ENCODE measurements at regions not wholly inside any gene's neighbourhood (a gene's known extent, or its start where the extent isn't known, plus 50 kb on each side); places are given as distances from the start of the nearest gene placed in this dataset.

- TF ChIP-seq, protein P1, sequence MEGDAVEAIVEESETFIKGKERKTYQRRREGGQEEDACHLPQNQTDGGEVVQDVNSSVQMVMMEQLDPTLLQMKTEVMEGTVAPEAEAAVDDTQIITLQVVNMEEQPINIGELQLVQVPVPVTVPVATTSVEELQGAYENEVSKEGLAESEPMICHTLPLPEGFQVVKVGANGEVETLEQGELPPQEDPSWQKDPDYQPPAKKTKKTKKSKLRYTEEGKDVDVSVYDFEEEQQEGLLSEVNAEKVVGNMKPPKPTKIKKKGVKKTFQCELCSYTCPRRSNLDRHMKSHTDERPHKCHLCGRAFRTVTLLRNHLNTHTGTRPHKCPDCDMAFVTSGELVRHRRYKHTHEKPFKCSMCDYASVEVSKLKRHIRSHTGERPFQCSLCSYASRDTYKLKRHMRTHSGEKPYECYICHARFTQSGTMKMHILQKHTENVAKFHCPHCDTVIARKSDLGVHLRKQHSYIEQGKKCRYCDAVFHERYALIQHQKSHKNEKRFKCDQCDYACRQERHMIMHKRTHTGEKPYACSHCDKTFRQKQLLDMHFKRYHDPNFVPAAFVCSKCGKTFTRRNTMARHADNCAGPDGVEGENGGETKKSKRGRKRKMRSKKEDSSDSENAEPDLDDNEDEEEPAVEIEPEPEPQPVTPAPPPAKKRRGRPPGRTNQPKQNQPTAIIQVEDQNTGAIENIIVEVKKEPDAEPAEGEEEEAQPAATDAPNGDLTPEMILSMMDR (IDR thresholded peaks at IDR 0.05; ENCODE audit: insufficient read depth, low read depth, low read length) = no peak
- no peaks in the 10 kb centered on the region for H3K36me3 ChIP-seq (ENCODE audit: control insufficient read depth, insufficient read depth, low read length)
- DNase-seq (ENCODE audit: low read depth) = no peak
- H3K27me3 ChIP-seq (ENCODE audit: control insufficient read depth, insufficient read depth, low read length) = no peaks in the 10 kb centered on the region
- no peak overlapping the region for H3K4me3 ChIP-seq (ENCODE audit: low read depth, low read length)
- ChIA-PET CTCF (no interaction called here), POLR2A (no interaction called here)
These were observed 355.2 kb upstream of the RASGEF1B start for GRCh38 chr4:81826817-81827424.

DNA sequence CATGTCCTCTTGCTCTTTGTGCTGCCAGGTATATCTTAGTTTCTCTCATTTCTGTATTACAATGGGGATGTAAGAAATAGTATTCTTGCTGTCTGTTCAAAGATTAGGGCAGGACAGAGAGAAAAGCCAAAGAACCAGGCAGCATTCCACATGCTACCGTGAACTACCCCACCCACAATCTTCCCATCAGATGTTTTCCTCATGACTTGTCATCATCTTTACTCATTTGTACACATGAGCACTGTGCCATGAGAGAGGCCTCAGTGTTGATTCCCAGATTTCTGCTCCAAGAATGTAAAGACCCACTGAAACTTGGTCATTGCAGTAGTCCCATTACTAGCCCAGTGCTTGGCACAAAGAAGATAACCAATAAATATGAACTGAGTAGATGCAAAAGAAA lies 354.6 kb upstream of the RASGEF1B start:
- Histone ChIP-seq H3K27me3 (ENCODE audit: control insufficient read depth, insufficient read depth, low read length) (no peaks in the 10 kb centered on the region), H3K36me3 (ENCODE audit: control insufficient read depth, insufficient read depth, low read length) (no peaks in the 10 kb centered on the region), H3K4me3 (ENCODE audit: low read depth, low read length) (no peak overlapping the region)
- TF ChIP-seq, protein P1 (IDR thresholded peaks at IDR 0.05; ENCODE audit: insufficient read depth, low read depth, low read length) = no peak
- DNase-seq (ENCODE audit: low read depth) = no peak
- ChIA-PET CTCF (no interaction called here), POLR2A (no interaction called here)

DNA sequence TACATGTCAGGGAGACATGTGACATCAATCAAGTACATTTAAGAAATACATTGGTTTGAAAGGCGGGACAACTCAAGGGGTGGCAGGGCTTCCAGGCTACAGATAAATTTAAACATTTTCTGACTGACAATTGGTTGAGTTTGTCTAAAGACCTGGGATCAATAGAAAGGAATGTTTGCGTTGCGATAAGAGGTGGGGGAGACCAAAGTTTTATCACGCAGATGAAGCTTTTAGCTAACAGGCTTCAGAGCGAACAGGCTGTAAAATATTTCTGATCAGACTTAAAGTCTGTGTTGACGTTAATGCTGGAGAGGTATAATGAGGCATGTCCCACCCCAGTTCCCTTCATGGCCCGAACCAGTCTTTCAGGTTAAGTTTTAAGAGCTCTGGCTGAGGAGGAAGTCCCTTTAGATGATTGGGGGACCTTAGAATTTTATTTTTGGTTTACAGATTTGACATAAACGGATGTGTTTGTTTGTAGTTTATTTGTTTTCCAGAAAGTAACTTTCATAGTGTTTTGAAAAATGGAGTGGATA lies 346.7 kb upstream of the RASGEF1B start:
- H3K27me3 ChIP-seq (ENCODE audit: control insufficient read depth, insufficient read depth, low read length) = no peaks in the 10 kb centered on the region
- POLR2A ChIA-PET = no interaction called here
- no peak overlapping the region for H3K4me3 ChIP-seq (ENCODE audit: low read depth, low read length)
- no peak for DNase-seq (ENCODE audit: low read depth)
- CTCF ChIA-PET = no interaction called here
- H3K36me3 ChIP-seq (ENCODE audit: control insufficient read depth, insufficient read depth, low read length) = no peaks in the 10 kb centered on the region
- TF ChIP-seq, protein P1 (IDR thresholded peaks at IDR 0.05; ENCODE audit: insufficient read depth, low read depth, low read length) = no peak

GRCh38 chr4:81816031-81816761 lies 344.5 kb upstream of the RASGEF1B start:
- ChIA-PET CTCF (no interaction called here), POLR2A (no interaction called here)
- Histone ChIP-seq H3K27me3 (ENCODE audit: control insufficient read depth, insufficient read depth, low read length) (no peaks in the 10 kb centered on the region), H3K36me3 (ENCODE audit: control insufficient read depth, insufficient read depth, low read length) (no peaks in the 10 kb centered on the region), H3K4me3 (ENCODE audit: low read depth, low read length) (no peak overlapping the region)
- no peak for DNase-seq (ENCODE audit: low read depth)
- TF ChIP-seq, protein P1 (IDR thresholded peaks at IDR 0.05; ENCODE audit: insufficient read depth, low read depth, low read length) = no peak

- POLR2A ChIA-PET = no interaction called here
- CTCF ChIA-PET = no interaction called here
- TF ChIP-seq, protein P1 (IDR thresholded peaks at IDR 0.05; ENCODE audit: insufficient read depth, low read depth, low read length) = no peak
- no peaks in the 10 kb centered on the region for H3K36me3 ChIP-seq (ENCODE audit: control insufficient read depth, insufficient read depth, low read length)
- DNase-seq (ENCODE audit: low read depth) = no peak
- no peaks in the 10 kb centered on the region for H3K27me3 ChIP-seq (ENCODE audit: control insufficient read depth, insufficient read depth, low read length)
- no peak overlapping the region for H3K4me3 ChIP-seq (ENCODE audit: low read depth, low read length)
These were observed 343.4 kb upstream of the RASGEF1B start for GRCh38 chr4:81814987-81815541.

Data from BJ (cell line).